T-helper 1 cell (primary cell): ENCODE measurements at regions not wholly inside any gene's neighbourhood (a gene's known extent, or its start where the extent isn't known, plus 50 kb on each side); places are given as distances from the start of the nearest gene placed in this dataset.

ENCODE experiments used
- DNase-seq, 5 donors: peaks; one replicate each; pipeline ENCODE4 v3.0.0-alpha.2; 2012 to 2020

- no peak for DNase-seq
These were observed 439.6 kb downstream of the CDH8 start for GRCh38 chr16:61596655-61597054.

DNA sequence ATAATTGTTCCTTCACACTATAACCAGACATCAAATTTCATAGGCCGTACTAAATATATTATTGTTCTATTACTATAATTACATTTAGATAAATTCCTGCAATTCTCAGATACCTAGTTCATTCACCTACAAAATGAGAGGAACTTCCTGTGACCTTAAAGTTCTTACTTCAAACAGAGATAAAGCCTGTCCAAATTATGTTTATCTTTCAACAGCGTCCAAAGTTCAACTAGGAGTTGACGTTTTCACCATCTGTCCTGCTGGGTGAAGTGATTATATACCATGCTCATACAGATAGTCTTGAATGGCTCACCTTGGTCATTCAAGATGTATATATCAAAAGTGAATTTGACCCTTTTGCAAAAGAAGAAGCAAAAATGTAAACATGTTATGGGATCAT is 440.6 kb downstream of the CDH8 start:
- no peak for DNase-seq

DNA sequence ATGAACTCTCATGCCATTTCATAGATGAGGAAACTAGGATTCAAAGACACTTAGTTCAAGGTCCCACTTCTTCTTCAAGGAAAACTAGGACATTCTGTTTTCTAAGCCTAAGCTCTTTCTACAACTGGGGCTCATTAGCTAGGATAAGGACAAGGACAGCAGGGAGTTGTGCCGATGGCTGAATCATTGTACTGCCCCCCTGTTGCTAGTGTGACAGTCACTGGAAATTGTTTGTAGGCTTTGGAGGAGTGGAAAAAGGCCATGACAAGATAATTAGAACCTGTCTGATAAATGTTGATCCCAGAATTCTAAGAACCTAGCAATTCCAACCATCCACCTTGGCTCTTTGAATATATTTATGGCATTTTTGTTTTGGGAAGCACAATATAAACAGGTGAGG is 445.7 kb downstream of the CDH8 start:
- DNase-seq: no peak

GRCh38 chr16:61587526-61587925 is 448.7 kb downstream of the CDH8 start:
- no peak for DNase-seq

GRCh38 chr16:61581417-61582046 is 454.7 kb downstream of the CDH8 start:
- DNase-seq: no peak

DNA sequence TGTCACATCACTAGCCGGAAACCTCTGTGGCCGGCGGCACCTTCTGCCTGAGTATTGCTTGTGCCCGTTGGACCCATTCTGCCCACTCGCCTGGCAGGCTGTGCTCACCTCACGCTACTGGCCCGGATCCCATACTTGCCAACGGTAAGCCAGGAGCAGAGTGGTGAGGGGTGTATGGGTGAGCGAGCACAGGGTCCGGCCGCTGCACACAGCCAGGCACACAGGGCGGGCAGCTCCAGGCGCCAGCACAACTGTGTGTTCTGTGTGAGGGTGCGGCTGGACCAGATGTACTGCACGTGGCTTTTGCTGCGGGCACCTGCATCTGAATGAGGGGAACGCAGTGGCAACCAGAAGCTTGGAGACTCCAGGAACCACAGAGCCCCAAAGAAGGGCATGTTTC is 455.7 kb downstream of the CDH8 start:
- no peak for DNase-seq

DNA sequence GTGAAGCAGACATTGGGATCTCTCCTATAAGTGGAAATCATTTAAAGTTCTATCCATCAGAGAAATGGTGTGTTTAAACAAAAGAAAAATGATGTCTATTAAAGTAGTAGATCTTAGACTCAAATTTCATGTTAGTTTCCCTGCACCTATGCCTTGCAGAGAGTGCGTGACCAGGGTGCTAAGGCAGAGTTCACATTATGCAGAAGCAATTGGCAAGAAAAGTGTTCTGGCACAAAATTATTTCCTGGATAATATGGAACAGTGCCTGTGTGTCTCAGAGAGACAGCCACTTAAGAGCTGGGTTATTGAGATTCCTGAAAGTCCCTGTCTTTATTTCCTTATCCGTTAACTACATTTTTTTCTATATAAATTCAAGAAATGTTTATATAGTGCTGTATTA is 457.0 kb downstream of the CDH8 start:
- DNase-seq: no peak

DNA sequence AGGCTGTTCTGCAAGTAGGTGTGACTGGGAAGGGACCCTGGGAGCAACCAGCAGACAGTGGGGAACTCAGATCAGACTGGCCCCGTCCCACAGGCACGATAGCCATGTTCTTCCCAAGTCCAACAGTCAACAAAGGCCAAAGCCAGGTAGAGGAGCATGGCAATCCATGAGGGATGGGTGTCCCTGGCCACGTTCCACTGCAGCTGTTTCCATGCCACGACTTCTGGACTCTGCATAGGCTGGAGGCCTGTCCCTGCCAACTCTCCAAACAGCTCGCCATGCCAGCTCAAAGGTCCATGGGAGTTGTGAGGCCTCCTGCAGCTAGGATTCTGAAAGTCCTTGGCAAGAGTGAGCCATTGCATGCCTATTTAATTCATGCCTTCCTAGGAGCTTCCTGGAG is 459.8 kb downstream of the CDH8 start:
- no peak for DNase-seq

- DNase-seq: no peak
These were observed 460.6 kb downstream of the CDH8 start for GRCh38 chr16:61575617-61576016.

DNA sequence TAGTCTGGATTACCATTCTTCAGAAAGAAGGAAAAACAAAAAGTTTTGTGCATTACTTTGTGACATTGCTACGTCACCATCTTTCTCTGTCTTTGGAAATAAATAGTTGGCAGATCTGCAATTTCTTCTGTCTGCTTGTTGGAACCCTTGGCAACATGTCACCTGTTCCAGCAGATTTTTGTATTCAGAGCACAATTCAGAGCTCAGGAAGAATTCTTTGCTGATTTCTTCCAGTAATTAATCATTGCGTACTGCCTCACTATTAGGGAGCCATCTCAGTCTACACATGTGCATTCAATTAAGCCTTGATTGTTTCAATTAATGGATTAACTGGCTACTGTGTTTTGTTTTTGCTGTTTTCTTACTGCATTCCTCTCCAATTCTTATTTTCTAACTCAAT is 467.2 kb downstream of the CDH8 start:
- no peak for DNase-seq

DNA sequence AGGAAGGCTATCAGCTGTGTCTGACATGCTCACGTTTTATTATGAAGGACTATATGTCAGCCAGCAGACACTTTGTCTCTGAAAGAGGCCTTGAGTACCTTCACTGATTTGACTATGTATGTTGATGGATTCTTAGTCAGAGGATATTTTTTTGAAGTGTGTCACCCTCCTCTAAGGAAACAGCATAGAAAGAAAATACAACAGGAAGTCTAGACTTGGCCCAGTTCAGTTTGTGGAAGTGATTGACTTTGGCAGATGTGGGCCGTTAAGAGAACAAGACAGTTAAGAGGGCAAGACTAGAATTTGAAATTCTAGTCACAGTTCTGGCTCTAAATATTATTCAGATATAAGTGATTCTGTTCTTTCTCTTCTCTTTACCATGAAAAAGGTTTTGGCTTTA is 471.5 kb downstream of the CDH8 start:
- DNase-seq: no peak

DNA sequence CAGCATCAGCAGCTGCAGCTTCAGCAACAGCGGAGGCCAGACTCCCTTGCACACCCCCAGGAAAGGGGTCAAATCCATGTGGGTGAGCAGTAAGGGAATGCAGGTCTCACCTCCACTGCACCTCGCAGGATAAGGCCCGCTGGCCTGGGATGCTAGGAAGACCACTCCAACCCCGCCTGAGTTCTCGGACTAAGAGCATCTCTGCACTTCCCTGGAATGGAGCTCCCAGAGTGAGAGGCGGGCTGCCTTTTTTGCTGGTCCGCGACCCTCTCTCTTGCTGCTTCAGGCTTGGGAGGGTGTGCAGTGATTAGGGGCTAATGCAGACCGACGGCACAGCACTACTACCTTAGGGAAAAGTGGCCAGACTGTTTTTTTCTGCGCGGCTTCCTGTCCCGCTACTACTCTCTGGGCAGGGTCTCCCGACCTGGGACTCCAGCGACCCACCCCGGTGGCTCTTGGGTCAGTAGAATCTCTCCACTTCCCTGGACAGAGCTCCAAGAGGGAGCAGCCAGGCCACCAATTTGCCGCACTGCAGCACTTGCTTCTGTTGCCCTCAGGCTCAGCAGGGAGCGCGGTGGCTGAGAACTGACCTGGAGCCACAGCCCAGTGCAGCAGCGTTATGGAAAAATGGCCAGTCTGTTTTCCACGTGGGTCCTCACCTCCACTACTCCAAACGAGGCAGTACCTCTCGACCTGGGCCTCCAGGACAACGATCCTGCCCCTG is 480.4 kb downstream of the CDH8 start:
- no peak for DNase-seq

GRCh38 chr16:61549327-61549726 is 486.9 kb downstream of the CDH8 start:
- no peak for DNase-seq

GRCh38 chr16:61547626-61548025 is 488.6 kb downstream of the CDH8 start:
- no peak for DNase-seq

GRCh38 chr16:61544165-61544564 is 492.1 kb downstream of the CDH8 start:
- no peak for DNase-seq

GRCh38 chr16:61540216-61540615 is 496.0 kb downstream of the CDH8 start:
- no peak for DNase-seq

GRCh38 chr16:61530697-61531096 is 505.5 kb downstream of the CDH8 start:
- DNase-seq: no peak

GRCh38 chr16:61500851-61501250 is 535.4 kb downstream of the CDH8 start:
- no peak for DNase-seq

DNA sequence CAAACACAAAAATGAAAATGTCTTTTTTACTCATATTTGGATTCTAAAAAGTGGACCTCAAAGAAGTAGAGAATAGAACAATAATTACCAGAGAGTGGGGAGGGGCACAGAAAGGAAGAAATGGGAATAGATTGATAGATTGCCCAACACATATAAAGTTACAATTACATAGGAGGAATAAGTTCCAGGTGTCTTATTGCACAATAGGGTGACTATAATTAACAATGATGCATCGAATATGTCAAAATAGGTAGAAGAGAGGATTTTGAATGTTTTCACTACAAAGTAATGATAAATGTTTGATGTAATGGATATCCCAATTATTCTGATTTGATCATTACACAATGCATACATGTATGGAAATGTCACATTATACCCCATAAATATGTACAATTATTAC is 556.0 kb downstream of the CDH8 start:
- DNase-seq: no peak

DNA sequence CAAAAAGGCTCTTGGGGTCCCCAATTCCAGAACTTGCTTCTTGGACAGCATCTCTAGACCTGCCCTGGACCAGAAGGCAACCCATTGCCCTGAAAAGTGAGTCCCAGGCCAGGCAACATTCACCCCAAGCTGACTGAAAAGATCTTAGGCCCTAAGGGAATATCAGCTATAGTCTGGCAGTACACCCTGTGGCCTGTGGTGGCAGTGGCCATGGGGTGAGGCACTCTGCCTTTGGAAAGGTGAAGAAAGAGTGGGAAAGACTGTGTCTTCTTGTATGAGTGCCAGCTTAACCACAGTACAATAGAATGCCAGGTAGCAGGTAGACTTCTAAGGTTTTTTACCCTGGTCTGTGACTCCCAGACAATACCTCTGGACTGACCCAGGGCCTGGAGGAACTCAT is 564.5 kb downstream of the CDH8 start:
- no peak for DNase-seq

- DNase-seq: no peak
These were observed 565.2 kb downstream of the CDH8 start for GRCh38 chr16:61471023-61471422.

DNA sequence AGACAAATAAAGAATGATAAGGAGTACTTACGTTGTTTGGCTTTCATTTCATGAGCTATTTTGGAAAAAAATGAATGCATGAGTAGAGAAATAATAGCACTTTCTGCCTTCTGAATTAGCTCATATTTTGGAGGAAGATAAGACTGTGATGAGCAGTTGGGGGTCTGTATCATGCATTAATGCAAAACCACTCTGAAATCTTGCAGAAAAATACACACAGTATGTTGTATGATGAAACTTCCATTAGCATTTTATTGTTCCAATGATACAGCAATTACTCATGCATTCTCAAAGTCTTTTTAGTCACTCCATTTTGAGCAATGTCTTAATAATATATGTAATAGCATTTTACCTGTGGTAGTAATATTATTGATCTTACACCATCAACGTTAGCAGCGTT is 571.0 kb downstream of the CDH8 start:
- no peak for DNase-seq

- no peak for DNase-seq
These were observed 576.2 kb downstream of the CDH8 start for GRCh38 chr16:61460020-61460419.

GRCh38 chr16:61435346-61435745 is 600.9 kb downstream of the CDH8 start:
- DNase-seq: no peak

DNA sequence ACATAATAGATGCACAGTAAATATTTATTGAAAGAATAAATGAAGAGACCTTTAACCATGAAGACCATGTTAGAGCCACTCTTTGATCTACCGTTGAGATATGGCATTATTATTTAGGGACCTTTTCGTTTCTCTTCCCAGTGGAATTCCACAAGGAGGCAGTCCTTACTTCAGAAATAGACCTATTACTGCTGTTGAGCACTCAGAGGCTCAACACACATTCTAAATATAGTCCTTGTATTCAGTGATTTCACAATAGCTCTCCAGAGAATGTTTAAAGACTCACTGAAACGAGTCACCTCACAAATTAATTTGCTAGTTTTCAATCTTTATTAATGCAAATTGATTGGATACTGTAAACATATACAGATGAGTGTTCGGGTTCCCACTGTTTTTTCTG is 603.8 kb downstream of the CDH8 start:
- no peak for DNase-seq
